ENCODE measurements at regions not wholly inside any gene's neighbourhood (a gene's known extent, or its start where the extent isn't known, plus 50 kb on each side); places are given as distances from the start of the nearest gene placed in this dataset.
"Not testable (repeated sequence)": the region's sequence is repeated elsewhere in the genome, so short reads cannot be mapped to it uniquely, and the experiment has no call there.

DNA sequence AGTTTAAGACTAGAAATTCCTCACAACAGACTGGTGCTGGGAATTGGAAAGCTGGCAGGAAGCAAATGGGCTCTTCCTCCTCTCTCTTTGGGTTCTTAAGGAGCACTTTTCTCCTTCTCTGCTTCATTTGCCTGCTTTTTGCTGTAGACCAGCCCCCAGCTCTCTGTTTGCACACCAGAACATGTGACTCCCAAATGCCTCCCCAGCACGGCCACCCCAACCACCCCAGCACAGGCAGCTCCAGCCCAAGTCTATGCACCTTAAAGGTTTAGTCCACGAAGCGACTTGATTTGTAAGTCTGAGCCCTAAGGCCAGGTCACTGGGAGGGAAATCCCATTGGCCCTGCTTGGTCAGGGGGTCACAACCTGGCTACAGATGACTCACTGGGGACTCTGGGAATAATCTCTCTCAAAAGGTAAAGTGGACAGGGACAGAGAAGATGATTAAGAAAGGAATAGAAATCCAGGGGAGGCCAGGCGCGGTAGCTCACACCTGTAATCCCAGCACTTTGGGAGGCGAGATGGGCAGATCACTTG lies 377.8 kb upstream of the PROK2 start:
- no peak for DNase-seq (ENCODE audit: low spot score)
- Histone ChIP-seq H3K27ac (ENCODE audit: low read depth, low read length, poor library complexity, severe bottlenecking) (no peak overlapping the region), H3K36me3 (ENCODE audit: insufficient read depth, low read length, poor library complexity, severe bottlenecking) (no peaks in the 10 kb centered on the region), H3K4me3 (ENCODE audit: low read depth, low read length, poor library complexity, severe bottlenecking) (no peak overlapping the region), H3K27me3 (replicated peaks; ENCODE audit: insufficient read depth, low read depth, low read length, poor library complexity) (no peaks in the 10 kb centered on the region), H3K9me3 (ENCODE audit: low read depth, low read length, poor library complexity, severe bottlenecking) (no peaks in the 10 kb centered on the region), H3K4me1 (ENCODE audit: insufficient read depth, low read length, poor library complexity, severe bottlenecking) (no peaks in the 10 kb centered on the region)
- no TSS peak for BruUV-seq (replicated peaks)
- TF ChIP-seq, protein P1, sequence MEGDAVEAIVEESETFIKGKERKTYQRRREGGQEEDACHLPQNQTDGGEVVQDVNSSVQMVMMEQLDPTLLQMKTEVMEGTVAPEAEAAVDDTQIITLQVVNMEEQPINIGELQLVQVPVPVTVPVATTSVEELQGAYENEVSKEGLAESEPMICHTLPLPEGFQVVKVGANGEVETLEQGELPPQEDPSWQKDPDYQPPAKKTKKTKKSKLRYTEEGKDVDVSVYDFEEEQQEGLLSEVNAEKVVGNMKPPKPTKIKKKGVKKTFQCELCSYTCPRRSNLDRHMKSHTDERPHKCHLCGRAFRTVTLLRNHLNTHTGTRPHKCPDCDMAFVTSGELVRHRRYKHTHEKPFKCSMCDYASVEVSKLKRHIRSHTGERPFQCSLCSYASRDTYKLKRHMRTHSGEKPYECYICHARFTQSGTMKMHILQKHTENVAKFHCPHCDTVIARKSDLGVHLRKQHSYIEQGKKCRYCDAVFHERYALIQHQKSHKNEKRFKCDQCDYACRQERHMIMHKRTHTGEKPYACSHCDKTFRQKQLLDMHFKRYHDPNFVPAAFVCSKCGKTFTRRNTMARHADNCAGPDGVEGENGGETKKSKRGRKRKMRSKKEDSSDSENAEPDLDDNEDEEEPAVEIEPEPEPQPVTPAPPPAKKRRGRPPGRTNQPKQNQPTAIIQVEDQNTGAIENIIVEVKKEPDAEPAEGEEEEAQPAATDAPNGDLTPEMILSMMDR (conservative IDR thresholded peaks at IDR 0.05; ENCODE audit: low read depth, low read length): no peak
- no peak for TF ChIP-seq EZH2 (IDR thresholded peaks at IDR 0.05; ENCODE audit: borderline replicate concordance, low read depth, low read length, poor library complexity, severe bottlenecking)
- intact Hi-C loops (cut with micrococcal nuclease; ENCODE audit: unreplicated experiment): no loop called here
- POLR2A ChIA-PET (ENCODE audit: low non-redundant PET): no interaction called here
- CTCF ChIA-PET: no interaction called here

DNA sequence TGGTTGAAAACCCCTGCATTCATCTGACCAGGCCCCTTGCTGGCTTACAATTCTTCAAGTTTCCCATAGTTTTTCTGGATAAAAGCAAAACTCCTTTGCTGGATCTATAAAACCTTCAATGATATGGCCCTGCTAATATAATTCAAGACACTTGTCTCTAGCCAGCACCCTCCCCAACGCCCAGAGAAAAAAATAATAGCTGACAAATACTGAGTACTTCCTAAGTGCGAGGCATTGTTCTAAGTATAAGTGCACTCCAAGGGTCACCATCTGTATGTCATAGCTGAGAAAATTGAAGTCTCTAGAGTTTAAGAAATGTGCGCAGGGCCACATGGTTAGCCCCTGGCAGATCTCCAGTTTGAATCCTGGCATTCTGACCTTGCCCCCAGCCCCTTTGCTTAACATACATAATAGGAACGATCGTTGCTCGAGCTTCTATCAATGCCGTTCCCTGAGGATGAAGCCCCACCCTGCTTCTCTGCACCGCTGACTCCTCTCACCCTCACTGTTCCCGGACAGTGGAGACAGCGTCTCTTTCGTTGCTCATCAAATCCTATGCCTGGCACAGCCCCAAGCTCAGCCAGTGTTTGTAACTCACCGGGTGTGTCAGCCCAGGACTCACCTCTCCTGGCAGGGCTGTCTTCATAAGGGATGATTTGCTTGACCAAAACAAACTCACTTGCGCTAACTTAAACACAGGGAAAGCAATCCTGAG lies 377.1 kb upstream of the PROK2 start:
- Histone ChIP-seq H3K27ac (ENCODE audit: low read depth, low read length, poor library complexity, severe bottlenecking) (no peak overlapping the region), H3K4me3 (ENCODE audit: low read depth, low read length, poor library complexity, severe bottlenecking) (no peak overlapping the region), H3K36me3 (ENCODE audit: insufficient read depth, low read length, poor library complexity, severe bottlenecking) (no peaks in the 10 kb centered on the region), H3K27me3 (replicated peaks; ENCODE audit: insufficient read depth, low read depth, low read length, poor library complexity) (no peaks in the 10 kb centered on the region), H3K4me1 (ENCODE audit: insufficient read depth, low read length, poor library complexity, severe bottlenecking) (no peaks in the 10 kb centered on the region), H3K9me3 (ENCODE audit: low read depth, low read length, poor library complexity, severe bottlenecking) (no peaks in the 10 kb centered on the region)
- no peak for TF ChIP-seq EZH2 (IDR thresholded peaks at IDR 0.05; ENCODE audit: borderline replicate concordance, low read depth, low read length, poor library complexity, severe bottlenecking)
- TF ChIP-seq, protein P1 (conservative IDR thresholded peaks at IDR 0.05; ENCODE audit: low read depth, low read length): no peak
- no TSS peak for BruUV-seq (replicated peaks)
- no peak for DNase-seq (ENCODE audit: low spot score)
- POLR2A ChIA-PET (ENCODE audit: low non-redundant PET): no interaction called here
- CTCF ChIA-PET: no interaction called here
- intact Hi-C loops (cut with micrococcal nuclease; ENCODE audit: unreplicated experiment): no loop called here

- intact Hi-C loops (cut with micrococcal nuclease; ENCODE audit: unreplicated experiment); BruUV-seq (replicated peaks); CTCF ChIA-PET; H3K9me3 ChIP-seq (ENCODE audit: low read depth, low read length, poor library complexity, severe bottlenecking); H3K36me3 ChIP-seq (ENCODE audit: insufficient read depth, low read length, poor library complexity, severe bottlenecking); H3K4me1 ChIP-seq (ENCODE audit: insufficient read depth, low read length, poor library complexity, severe bottlenecking); H3K4me3 ChIP-seq (ENCODE audit: low read depth, low read length, poor library complexity, severe bottlenecking); H3K27ac ChIP-seq (ENCODE audit: low read depth, low read length, poor library complexity, severe bottlenecking); POLR2A ChIA-PET (ENCODE audit: low non-redundant PET); DNase-seq (ENCODE audit: low spot score); H3K27me3 ChIP-seq (replicated peaks; ENCODE audit: insufficient read depth, low read depth, low read length, poor library complexity): not testable (repeated sequence)
These were observed 376.3 kb upstream of the PROK2 start for GRCh38 chr3:72161285-72161684.

DNA sequence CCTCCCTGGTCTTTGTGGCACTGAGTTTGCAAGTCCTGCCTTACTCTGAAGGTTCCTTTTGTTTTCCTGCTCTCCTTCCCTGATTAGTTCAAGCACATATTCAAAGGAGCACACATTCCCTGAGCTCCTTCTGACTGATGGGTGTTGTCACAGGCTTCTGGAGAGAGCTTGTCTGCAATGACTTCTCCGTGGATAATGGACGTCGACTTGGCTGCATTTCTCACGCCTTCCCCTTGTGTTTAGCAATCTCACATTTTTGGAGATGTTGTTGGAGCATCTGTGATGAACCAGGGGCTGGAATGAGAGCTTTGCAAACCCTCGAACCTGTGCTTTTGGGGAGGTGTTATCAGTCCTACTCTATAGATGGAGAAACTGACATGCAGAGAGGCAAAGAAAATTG lies 375.4 kb upstream of the PROK2 start:
- H3K4me1 ChIP-seq (ENCODE audit: insufficient read depth, low read length, poor library complexity, severe bottlenecking): no peaks in the 10 kb centered on the region
- ChIA-PET CTCF (no interaction called here), POLR2A (ENCODE audit: low non-redundant PET) (no interaction called here)
- H3K36me3 ChIP-seq (ENCODE audit: insufficient read depth, low read length, poor library complexity, severe bottlenecking): no peaks in the 10 kb centered on the region
- no peak overlapping the region for H3K4me3 ChIP-seq (ENCODE audit: low read depth, low read length, poor library complexity, severe bottlenecking)
- no peaks in the 10 kb centered on the region for H3K27me3 ChIP-seq (replicated peaks; ENCODE audit: insufficient read depth, low read depth, low read length, poor library complexity)
- no peak for DNase-seq (ENCODE audit: low spot score)
- H3K9me3 ChIP-seq (ENCODE audit: low read depth, low read length, poor library complexity, severe bottlenecking): no peaks in the 10 kb centered on the region
- H3K27ac ChIP-seq (ENCODE audit: low read depth, low read length, poor library complexity, severe bottlenecking): no peak overlapping the region
- BruUV-seq (replicated peaks): no TSS peak
- TF ChIP-seq, protein P1 (conservative IDR thresholded peaks at IDR 0.05; ENCODE audit: low read depth, low read length): no peak
- no peak for TF ChIP-seq EZH2 (IDR thresholded peaks at IDR 0.05; ENCODE audit: borderline replicate concordance, low read depth, low read length, poor library complexity, severe bottlenecking)
- intact Hi-C loops (cut with micrococcal nuclease; ENCODE audit: unreplicated experiment): no loop called here
